NOMO-1 treated with dmso at 0.1 percent for 144 hours (cell line): ENCODE measurements at regions not wholly inside any gene's neighbourhood (a gene's known extent, or its start where the extent isn't known, plus 50 kb on each side); places are given as distances from the start of the nearest gene placed in this dataset.

Source experiments
- DNase-seq: peaks from one replicate; lab custom pipeline; 2025; ENCODE audit not compliant: unreplicated experiment; lab: John Stamatoyannopoulos, UW

DNA sequence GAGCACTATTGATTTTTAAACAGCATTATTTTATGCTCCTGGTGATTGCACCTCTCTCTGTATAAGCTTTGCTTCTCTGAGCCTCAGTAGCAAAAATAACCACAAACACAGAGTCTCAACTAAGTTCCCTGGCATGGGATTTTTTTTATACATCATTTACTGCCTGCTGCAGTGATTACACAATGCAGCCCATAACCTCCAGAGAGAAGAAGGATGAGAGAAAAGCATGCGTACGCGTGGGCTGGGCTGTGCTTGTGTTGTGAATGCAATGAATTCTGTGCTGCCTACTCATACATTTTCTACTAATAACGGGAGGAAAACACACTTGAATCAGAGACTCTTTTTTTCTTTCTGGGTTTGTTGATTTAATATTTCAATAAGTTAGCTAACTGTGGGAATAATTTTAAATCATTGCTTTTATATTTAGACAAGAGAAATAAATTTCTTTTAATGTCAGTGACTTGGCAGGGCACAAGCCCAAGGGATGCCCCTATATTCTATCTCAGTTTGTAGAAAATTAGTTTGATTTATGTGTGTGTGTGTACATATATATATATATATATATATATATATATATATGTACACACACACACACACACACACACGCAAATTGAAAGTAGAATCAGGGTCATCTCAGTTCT, 351.5 kb downstream of the MED10 start:
- no peak for DNase-seq

DNA sequence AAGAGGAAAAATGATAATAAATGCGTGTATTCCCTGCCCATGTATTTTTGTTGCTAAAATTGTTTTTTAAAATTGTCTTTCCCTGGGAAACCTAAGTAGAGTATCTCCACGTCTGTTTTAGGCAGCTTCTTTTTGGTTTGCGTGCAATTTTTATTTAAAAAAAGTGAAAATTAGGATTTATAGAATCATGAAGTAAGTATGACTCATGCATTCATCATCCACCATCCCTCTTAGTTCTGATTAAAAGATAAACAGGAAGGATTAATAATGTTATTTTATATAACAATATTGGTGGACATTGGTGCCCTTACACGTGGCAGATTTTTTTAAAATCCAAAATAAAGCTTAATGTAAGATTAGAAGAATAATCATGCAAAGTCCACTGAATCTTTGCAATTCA, 358.7 kb downstream of the MED10 start:
- no peak for DNase-seq

DNA sequence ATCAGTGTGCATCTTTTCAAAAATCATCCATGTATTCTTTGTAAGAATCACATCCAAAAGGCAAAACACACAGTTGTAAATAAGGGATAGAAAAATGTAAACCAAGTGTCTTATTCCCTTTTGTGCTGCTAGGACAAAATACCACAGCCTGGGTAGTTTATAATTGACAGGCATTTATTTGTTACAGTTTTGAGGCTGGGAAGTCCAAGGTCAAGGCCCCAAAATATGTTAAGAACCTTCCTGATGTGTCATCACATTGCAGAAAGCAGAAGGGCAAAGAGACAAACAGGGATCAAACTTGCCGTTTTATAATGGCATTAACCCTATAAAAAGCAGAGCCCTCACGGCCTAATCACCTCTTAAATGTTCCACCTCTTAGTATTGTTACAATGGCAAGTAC, 364.8 kb downstream of the MED10 start:
- no peak for DNase-seq

DNA sequence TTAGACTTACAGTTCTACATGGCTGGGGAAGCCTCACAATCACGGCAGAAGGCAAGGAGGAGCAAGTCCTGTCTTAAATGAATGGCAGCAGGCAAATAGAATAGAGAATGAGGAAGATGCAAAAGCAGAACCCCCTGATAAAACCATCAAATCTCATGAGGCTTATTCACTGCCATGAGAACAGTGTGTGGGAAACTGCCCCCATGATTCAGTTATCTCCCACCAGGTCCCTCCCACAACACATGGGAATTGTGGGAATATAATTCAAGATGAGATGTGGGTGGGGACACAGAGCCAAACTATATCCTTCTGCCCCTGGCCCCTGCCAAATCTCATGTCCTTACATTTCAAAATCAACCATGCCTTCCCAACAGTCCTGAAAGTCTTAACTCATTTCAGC, 367.1 kb downstream of the MED10 start:
- DNase-seq: no peak

DNA sequence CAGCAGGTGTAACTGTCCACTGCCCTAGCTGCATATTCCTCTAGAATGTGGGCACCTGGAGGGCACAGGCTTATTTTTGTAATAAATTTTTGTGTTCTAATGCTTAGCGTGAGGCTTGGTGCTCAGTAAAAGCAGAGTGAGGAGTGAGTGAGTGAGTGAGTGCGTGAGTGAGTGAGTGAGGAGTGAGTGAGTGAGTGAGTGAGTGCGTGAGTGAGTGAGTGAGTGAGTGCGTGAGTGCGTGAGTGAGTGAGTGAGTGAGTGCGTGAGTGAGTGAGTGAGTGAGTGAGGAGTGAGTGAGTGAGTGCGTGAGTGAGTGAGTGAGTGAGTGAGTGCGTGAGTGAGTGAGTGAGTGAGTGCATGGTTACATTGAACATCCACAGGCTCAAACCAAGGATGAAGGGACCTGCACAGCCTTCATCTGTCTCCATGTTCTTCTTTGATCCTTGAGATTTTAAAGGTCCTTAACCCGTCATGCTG, 371.5 kb downstream of the MED10 start:
- DNase-seq: no peak

DNA sequence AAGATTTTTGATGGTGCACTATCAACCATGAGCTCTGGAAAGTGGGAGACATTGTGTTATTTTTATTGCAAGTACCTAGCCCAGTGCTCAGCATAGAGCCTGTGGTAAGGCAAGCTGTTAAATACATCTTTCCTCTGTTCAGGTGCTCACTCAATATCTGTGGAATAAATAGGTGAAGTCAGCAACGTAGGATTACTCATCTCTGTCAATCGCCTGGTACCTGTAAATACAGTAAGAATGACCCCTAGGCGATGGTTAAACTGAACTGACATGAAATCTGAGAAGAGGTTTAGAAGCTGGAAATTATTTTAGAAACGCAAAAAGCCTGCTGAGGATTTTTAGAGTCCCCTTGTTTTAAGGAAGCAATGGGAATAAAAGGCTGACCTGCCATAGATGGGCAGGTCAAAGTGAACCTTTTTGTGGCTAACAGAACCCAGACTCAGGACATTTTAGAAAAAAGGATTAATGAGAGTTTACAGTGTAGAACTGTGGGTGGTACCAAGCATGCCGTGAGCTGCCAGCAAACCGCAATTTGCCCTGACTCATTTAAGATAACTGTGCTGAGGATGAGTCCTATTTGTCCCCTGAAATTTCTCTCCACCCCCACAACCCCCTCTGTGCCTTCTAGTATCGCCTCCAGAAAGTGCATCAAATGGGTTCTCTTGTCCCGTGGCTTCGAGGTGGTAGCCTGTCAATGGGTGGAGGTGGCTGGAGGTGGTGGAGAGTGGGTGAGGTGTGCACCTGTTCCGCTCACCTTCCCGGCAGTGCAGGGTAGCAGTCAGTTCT, 375.1 kb downstream of the MED10 start:
- no peak for DNase-seq

DNA sequence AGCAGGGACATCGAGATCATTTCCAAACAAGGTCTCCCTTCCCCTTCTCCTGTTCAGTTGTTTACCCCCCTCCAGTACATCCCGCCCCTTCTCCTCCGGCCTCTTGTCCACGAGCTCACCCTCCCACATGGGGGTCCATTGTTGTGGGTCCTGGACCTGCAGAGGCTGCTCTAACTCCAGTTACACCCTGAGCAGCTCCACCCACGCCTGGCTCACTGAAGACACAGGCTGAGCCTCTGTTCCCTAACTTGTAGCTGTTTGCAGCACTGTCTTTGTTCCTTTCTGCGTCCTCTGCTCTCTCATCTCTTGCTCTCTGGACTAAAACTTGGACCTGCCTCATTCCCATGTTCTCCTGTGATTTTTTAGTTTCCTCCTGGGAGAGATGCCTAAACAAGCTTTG, 377.5 kb downstream of the MED10 start:
- no peak for DNase-seq

DNA sequence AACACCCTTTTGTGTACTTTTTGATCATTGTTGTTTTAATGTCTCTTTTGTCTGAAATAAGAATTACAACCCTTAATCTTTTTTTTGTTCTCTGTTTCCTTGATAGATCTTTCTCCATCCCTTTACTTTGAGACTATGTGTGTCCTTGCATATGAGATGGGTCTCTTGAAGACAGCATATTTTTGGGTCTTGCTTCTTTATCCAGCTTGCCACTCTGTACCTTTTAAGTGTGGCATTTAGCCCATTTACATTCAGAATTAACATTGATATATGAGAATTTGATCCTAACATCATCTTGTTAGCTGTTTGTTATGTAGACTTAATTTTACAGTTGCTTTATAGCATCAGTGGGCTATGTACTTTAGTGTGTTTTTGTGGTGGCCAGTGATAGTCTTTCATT, 382.5 kb downstream of the MED10 start:
- no peak for DNase-seq

DNA sequence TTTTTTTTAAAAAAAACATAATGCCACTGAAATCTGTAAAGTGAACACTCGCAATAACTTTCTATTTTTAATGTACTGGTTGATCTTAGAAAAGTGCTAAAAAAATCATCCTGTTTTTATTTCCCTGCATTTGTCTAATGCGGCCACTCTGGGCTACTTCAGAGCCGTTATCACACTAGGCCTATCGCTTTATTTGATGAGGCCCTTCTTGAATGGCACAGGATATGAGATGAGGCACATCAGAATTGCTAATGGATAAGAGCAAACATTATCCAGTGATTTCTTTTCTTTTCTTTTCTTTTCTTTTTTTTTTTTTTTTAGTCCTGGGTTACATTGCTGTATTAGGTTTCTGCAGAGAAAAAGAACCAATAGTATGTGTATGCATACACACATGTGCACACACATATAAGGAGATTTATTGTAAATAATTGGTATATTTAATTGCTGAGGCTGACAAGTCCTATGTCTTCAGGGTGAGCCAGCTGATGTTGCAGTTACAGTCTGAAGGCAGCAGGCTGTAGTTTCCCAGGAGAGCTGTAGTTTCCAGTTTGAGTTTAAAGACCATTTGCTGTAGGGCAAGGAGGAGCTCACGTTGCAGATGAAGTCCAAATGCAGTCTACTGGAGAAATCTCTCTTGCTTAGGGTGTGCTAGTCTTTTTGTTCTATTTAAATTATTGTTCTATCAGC, 391.7 kb downstream of the MED10 start:
- DNase-seq: no peak

DNA sequence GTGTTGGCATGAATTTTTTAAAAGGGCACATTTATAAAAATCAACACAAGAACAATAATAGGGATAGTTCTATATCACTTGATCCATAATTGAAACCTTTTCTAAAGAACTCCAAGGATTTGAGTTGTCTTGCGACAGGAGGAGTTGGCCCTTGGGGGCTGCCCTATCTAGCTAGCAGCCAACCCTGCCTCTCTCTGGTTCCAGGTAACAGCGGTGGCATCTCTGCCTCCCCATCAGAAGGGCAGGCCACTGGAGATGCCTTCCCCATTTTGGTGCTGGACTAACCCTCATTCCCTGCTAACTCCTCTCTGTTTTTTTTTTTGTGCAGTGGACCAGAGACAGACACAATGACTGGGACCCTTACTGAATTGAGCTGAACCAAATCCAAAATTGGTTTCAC, 393.0 kb downstream of the MED10 start:
- no peak for DNase-seq

DNA sequence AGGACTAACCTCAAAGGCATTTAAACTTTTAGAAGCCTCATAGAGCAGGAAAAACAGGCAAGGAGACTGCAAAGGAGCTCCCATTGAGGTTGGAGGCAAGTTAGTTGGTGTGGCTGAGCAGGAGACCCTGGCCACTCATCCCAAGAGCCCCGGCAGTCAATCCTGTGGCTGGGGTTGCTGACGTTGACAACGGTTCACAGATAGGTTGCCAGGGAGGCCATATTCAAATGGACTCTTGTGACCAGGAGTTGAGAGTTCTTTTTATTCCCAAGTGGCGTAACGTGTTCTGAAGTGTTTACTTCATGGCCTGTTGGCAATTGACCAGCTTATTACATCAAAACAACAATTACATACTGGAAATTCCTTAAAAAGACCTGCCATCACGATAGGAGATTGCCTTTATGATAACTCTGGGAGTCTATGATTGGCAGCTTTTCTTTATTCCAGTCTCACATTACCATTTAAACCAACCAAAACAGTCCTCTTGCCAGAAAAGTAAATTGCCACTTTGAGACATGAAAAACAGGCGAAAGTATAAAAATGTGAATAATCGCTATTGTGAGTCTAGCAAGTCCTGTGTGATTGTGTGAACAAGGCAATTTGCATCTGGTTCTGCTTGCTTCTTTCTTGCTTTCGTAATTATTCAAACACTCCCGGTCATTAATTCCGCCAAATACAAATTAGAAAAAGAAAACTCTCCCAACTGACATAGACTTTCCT, 394.9 kb downstream of the MED10 start:
- no peak for DNase-seq

DNA sequence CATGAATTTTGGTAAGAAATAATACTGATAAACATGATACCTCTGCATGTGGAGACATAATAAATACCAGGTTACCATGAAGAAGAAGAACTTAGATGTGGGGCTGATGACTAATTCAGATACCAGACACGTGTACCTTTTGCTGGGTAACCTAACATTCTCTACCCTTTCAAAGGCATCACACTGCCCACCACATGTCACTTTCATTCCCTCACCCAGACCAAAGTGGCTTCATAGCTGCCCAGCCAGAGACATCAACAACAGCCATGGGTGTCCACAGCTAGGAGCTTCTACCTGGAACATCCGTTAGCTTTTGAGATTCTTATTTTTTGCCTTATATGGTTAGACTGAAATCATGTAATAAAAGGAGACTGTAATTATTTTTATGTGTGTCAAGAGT, 396.8 kb downstream of the MED10 start:
- DNase-seq: no peak

DNA sequence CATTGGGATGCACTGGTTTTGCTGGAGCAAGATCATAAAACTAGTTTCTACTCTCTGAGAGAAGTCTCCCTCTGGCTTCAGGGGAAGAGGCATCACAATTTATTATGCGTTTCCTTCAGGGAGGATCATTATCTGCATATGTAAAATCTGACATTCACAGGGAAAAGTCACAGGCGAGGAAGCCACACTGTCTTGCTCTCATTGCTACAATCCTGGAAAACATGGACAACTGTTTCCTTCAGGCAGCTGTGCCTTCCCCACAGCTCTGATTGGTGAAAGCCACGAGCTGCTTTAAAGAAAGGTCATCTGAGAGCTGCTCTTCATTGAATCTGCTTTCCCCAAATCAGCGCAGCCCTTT, 397.8 kb downstream of the MED10 start:
- no peak for DNase-seq

DNA sequence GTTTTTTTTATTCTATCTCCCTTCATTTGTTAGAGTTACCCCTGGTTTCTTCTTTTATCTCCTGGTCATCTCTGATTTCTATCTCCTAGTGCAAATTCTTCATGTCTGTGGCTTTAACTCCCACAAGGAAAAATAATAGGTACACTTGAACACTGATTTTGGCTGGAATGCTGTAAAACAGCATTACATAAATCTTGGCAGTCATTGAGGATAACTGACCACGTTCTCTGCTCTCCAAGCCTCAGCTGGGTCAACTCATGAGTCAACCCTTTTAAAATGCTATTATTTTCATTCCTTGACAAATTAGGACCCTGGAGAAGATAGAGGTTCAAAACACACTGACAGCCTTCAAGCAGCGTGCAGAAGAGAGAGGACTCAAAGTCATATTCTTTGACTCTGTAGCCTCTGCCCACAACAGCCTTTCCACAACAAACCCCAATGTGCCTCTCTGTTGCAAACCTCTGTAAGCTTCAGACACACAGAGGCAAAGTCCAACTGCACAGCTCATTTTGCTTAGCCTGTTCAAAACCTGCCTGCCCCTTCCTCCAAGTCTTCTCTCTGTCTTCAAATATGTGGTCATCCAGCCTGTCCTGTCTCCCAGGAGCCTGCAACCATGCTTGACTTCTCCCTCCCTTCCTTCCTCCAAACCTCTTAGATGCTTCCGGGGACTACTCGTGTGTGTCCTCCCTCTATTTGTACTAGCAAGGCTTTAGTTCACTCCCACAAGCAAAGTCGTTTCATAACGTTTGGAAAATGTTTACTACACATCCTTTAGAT, 398.4 kb downstream of the MED10 start:
- no peak for DNase-seq

DNA sequence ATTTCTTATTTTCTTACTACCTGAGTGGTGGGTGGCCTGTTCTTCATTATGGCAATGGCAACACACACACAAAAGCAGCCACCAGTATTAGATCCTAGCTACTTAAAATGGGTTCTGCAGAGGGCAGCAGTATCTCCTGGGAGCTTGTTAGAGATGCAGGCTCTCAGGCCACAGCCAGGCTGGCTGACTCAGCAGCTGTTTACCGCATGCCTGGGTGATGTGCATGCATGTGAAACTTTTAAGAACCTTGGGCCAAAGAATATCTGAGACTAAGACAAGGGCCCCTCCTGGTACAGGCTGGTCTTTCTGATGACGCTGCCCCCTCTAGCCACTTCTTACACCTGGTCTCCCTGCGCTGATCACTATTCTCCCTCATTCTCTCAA, 399.0 kb downstream of the MED10 start:
- DNase-seq: no peak

DNA sequence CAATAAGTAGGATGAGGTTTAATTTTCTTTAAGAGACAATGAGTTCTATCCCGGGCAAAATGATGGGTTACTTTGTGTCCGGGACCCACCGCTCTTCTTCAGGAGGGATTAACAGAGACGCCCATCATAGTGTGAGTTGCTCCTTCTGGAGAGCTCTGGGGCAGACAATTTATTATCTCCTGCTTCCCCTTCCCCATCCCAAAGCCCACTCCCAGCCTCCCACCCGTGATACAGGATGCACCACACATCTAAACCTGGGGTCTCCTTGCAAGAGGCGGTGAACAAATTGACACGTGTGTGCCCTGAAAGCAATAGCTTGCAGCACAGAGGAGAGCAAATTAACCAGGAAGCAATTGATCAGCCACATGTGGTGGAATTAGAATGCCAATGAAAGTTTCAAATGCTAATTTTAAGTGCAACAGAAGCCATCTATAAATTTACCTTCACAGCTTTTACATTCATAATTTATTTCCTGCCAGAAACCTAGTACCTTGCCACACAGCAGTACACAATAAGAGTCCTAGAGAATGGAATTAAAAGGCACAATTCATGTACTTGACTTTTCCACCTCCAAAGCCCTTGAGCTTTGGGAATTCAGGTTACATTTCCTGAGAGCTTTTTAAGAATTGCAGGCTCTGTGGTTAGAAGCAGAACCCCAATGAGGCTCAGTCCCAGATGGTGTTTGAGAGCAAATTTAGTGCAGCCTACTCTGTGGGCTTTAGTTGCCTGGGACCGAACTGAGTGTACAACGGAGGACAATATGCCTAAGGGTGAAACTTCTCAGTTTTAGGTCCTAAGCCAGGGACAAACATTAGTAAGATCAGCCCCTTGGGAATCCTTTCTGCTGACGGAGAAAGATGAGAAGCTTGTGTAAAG, 399.6 kb downstream of the MED10 start:
- no peak for DNase-seq

DNA sequence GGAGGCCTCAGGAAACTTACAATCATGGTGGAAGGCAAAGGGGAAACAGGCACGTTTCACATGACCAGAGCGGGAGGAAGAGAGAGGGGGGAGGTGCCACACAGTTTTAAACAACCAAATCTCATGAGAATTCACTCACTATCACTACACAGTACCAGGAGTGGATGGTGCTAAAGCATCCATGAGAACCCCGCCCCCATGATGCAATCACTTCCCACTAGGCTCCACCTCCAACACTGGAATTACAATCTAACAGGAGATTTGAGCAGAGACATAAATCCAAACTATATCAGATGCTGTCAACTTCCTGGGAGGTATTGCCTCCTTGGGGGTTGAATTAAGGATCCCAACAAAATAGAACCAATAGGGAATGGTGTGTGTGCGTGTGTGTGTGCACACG, 407.1 kb downstream of the MED10 start:
- no peak for DNase-seq

DNA sequence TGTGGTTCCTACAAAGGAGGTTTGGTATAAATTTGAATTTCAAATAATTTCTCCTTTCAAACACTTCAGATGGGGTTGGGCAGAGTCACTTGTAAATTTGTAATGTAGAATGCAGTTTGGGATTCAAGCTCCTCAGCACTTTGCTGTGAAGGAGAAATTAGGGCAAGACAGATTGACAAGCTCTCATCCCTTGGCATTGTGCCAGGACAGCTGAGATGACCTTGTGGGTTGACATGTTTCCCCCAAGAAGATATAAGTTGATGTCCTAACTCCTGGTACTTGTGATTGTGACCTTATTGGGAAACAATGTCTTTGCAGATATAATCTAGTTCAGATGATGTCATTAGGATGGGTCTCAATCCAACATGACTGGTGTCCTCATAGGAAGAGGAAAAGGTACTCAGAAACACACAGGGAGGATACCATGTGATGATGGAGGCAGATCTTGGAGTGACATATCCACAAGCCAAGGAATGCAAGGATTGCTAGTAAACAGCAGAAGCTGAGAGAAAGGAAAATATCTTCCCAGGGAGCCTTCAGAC, 408.3 kb downstream of the MED10 start:
- no peak for DNase-seq

DNA sequence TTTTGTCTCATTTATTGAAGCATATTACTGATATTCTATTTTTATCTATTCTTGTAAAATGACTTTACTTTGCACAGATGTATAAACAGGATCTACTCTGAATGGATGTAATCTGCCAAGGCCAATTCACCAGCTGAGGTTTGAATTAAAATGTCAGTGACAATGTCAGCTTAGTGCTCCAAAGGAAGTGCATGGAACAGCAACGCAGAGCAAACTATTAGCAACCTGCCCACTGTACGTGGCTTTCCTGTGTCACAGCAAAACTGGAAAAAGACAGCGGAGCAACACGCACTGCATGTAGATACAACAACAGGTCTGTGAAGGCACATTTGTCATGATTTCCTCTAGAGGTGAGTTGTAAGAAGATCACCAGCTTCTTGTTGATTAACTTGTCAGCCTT, 409.4 kb downstream of the MED10 start:
- DNase-seq: no peak

DNA sequence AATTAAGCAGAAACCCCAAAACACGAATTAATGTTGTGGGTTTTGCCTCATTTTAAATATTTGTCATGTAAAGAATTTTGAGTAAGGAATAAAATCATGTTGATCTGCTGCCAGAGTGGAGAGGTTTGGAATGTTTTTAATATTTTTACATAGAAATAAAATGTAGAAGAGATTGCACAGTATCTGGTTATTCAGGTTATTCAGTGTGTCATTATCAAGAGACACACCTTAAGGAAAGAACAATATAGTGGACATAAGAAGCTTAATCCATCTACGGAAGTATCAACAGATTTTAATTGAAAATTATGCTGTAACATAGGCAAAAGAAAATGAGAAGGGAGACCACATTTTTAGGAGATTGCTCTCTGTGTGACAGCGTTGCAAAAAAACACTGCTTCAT, 410.4 kb downstream of the MED10 start:
- DNase-seq: no peak
